HG03460 (cell line): ENCODE measurements at regions not wholly inside any gene's neighbourhood (a gene's known extent, or its start where the extent isn't known, plus 50 kb on each side); places are given as distances from the start of the nearest gene placed in this dataset.

Experiments
- ATAC-seq: cut with Tn5 transposase; IDR thresholded peaks from one replicate; pipeline ENCODE4 v1.9.1; 2021; ENCODE audit not compliant: unreplicated experiment

GRCh38 chr12:116482179-116482578, 77.0 kb upstream of the MAP1LC3B2 start:
- ATAC-seq, result no peak

- ATAC-seq, result no peak
These were observed 76.3 kb upstream of the MAP1LC3B2 start for GRCh38 chr12:116482859-116483258.

- ATAC-seq, result no peak
These were observed 75.0 kb upstream of the MAP1LC3B2 start for GRCh38 chr12:116483959-116484750.

- ATAC-seq, result no peak
These were observed 74.4 kb upstream of the MAP1LC3B2 start for GRCh38 chr12:116484807-116485206.

GRCh38 chr12:116489116-116489515, 70.1 kb upstream of the MAP1LC3B2 start:
- ATAC-seq, result no peak

- ATAC-seq, result no peak
These were observed 68.7 kb upstream of the MAP1LC3B2 start for GRCh38 chr12:116490471-116490870.

GRCh38 chr12:116492703-116493324, 66.4 kb upstream of the MAP1LC3B2 start:
- ATAC-seq, result no peak

- no peak for ATAC-seq
These were observed 63.9 kb upstream of the MAP1LC3B2 start for GRCh38 chr12:116495260-116495659.

- ATAC-seq, result no peak
These were observed 62.1 kb upstream of the MAP1LC3B2 start for GRCh38 chr12:116497051-116497591.

- ATAC-seq, result no peak
These were observed 60.7 kb upstream of the MAP1LC3B2 start for GRCh38 chr12:116498471-116498870.

- ATAC-seq, result no peak
These were observed 56.9 kb upstream of the MAP1LC3B2 start for GRCh38 chr12:116502141-116502725.

GRCh38 chr12:116502989-116503496, 56.1 kb upstream of the MAP1LC3B2 start:
- ATAC-seq, result no peak

- no peak for ATAC-seq
These were observed 54.7 kb upstream of the MAP1LC3B2 start for GRCh38 chr12:116504438-116504837.

GRCh38 chr12:116506697-116507064, 52.5 kb upstream of the MAP1LC3B2 start:
- no peak for ATAC-seq

- no peak for ATAC-seq
These were observed 50.7 kb upstream of the MAP1LC3B2 start for GRCh38 chr12:116508145-116509121.
